LNCaP clone FGC (cell line): ENCODE measurements at regions not wholly inside any gene's neighbourhood (a gene's known extent, or its start where the extent isn't known, plus 50 kb on each side); places are given as distances from the start of the nearest gene placed in this dataset.

Experiments used
- DNase-seq: peaks from one replicate; pipeline ENCODE4 v3.0.0-alpha.2; 2011; ENCODE audit warnings: low read depth
- H3K4me3 ChIP-seq: 2 replicates; pipeline ENCODE4 v1.5.1; 2011; ENCODE audit warnings: mild to moderate bottlenecking, low read depth, low read length, control low read depth
- CTCF ChIP-seq: IDR thresholded peaks from 2 replicates; pipeline ENCODE4 v1.5.1; 2012; ENCODE audit warnings: mild to moderate bottlenecking; ENCODE audit not compliant: control insufficient read depth, insufficient read depth; ENCODE audit errors: extremely low read depth

- DNase-seq: no peak
- no peak for TF ChIP-seq CTCF
- H3K4me3 ChIP-seq: no peak overlapping the region
Observed at GRCh38 chr3:72530426-72530825, 317.8 kb downstream of the SHQ1 start.

- no peak for DNase-seq
- no peak overlapping the region for H3K4me3 ChIP-seq
- no peak for TF ChIP-seq CTCF
Observed at GRCh38 chr3:72529081-72529480, 319.2 kb downstream of the SHQ1 start.

DNA sequence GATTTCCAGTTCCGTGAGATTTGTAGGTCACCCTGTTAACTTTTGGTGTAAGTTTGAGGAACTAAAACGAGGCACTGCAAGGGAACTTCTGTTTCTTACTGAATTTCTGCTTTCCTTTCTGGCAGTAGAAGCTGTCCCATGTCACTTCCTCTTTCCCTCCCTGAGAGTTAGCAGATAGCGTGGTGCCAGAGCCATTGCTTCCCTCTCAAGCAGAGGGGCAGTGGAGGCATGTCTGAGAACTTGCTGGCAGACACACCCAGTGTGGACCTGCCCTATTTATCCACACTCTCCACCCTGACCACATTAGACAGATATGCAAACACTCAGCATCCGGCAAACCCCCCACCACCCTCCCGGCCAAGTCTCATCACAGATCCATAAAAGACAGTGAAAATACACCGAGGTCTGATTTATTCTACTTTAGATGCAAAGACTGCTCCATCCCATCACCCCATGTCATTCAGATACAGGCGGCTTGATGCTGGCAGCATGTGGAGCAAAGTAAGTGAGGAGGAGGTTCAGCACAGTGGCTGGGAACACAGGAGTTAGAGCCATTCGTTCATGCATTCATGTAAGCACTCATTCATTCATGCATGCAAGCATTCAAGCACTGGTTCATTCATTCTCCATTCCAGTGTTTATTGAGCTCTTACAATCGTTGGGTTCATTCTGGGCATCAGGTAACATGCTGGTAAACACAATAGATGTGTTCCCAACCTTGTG is 324.7 kb downstream of the SHQ1 start:
- TF ChIP-seq CTCF: no peak
- H3K4me3 ChIP-seq: no peak overlapping the region
- DNase-seq: no peak

DNA sequence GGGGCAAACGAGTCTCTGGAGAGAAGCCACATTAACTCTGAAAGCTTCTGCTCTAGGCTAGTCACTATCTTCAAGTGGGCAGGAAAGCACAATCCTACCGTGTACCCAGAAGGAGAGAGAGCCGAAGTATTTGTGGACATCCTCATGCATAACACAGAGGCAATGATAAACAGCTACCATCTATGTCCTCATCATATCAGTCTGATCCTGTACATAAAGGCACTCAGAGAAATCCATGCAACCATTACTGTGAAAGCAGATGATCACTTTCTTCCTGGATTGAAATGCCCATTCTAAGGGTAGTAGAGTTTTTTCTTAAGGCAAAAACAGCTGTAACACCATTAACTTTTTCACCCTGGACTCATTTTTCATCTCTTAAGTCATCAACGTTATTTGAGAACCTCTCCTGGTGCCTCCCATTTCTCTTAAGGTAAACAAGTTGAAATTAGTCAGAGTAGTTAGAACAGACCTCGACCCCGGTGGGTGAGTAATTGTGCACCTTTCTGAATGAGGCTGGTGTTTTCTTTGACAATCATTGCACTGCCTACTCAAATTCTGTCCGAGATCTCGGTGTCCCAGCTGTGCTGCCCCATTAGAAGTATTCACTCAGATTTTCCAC is 327.4 kb downstream of the SHQ1 start:
- no peak overlapping the region for H3K4me3 ChIP-seq
- TF ChIP-seq CTCF: no peak
- DNase-seq: no peak

GRCh38 chr3:72519946-72520604 is 328.2 kb downstream of the SHQ1 start:
- H3K4me3 ChIP-seq: no peak overlapping the region
- no peak for DNase-seq
- TF ChIP-seq CTCF: no peak

GRCh38 chr3:72517921-72518424 is 330.3 kb downstream of the SHQ1 start:
- H3K4me3 ChIP-seq: no peak overlapping the region
- no peak for DNase-seq
- no peak for TF ChIP-seq CTCF

DNA sequence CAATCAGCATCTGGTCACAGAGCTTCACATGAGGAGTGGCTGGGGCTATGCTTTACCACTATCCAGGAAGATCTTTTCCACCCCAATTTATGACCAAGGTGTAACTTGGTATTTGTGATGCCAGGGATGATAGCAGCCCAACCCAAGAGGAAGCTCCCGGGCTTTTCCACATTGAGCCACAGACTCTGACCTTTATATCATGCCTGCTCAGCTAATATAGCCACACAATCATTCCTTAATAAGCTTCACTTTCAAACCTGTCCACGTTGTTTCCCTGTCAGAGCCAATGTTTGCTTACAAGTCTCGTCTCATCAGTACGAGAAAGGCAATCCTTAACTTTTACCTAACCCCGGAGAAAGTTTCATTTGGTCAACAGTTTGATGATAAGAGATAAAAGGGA is 330.9 kb downstream of the SHQ1 start:
- DNase-seq: no peak
- TF ChIP-seq CTCF: no peak

More for the DNA sequence above, 330.9 kb downstream of the SHQ1 start:
- H3K4me3 ChIP-seq: no peak overlapping the region
